GM13977 (cell line): ENCODE measurements at regions not wholly inside any gene's neighbourhood (a gene's known extent, or its start where the extent isn't known, plus 50 kb on each side); places are given as distances from the start of the nearest gene placed in this dataset.

Experiments
- DNase-seq: peaks from one replicate; pipeline ENCODE4 v3.0.0; 2012; ENCODE audit warnings: low spot score
- in situ Hi-C: fragments of 300-500 bp; cut with MboI; formaldehyde crosslinking; loops from one replicate; pipeline ENCODE4 v1.12.0; 2022; ENCODE audit warnings: low sequenced_read_pairs, low pct_unique_long_range_greater_than_20kb, mixed read lengths, inconsistent platforms; ENCODE audit not compliant: unreplicated experiment
- TF ChIP-seq, protein P1 (sequence below): IDR thresholded peaks from 2 replicates; pipeline ENCODE4 v1.5.1; 2012; ENCODE audit warnings: mild to moderate bottlenecking, control low read depth; ENCODE audit not compliant: insufficient read depth; ENCODE audit errors: extremely low read depth, missing control alignments

GRCh38 chr13:89227356-89227755, 1556.2 kb downstream of the SLITRK5 start:
- in situ Hi-C loops, result no loop called here
- DNase-seq, result no peak
- TF ChIP-seq, protein P1, sequence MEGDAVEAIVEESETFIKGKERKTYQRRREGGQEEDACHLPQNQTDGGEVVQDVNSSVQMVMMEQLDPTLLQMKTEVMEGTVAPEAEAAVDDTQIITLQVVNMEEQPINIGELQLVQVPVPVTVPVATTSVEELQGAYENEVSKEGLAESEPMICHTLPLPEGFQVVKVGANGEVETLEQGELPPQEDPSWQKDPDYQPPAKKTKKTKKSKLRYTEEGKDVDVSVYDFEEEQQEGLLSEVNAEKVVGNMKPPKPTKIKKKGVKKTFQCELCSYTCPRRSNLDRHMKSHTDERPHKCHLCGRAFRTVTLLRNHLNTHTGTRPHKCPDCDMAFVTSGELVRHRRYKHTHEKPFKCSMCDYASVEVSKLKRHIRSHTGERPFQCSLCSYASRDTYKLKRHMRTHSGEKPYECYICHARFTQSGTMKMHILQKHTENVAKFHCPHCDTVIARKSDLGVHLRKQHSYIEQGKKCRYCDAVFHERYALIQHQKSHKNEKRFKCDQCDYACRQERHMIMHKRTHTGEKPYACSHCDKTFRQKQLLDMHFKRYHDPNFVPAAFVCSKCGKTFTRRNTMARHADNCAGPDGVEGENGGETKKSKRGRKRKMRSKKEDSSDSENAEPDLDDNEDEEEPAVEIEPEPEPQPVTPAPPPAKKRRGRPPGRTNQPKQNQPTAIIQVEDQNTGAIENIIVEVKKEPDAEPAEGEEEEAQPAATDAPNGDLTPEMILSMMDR, result no peak

- no peak for DNase-seq
- in situ Hi-C loops, result no loop called here
- TF ChIP-seq, protein P1, result no peak
Observed at GRCh38 chr13:89238496-89238895, 1567.3 kb downstream of the SLITRK5 start.

GRCh38 chr13:89239361-89240127, 1568.4 kb downstream of the SLITRK5 start:
- in situ Hi-C loops, result no loop called here
- TF ChIP-seq, protein P1, result no peak
- no peak for DNase-seq

- in situ Hi-C loops, result no loop called here
Observed at GRCh38 chr13:89255844-89256406, 1584.8 kb downstream of the SLITRK5 start.

GRCh38 chr13:89267734-89268133, 1596.6 kb downstream of the SLITRK5 start:
- no peak for DNase-seq
- TF ChIP-seq, protein P1, result no peak
- in situ Hi-C loops, result no loop called here

More at GRCh38 chr13:89255844-89256406, 1584.8 kb downstream of the SLITRK5 start:
- TF ChIP-seq, protein P1, result no peak
- no peak for DNase-seq

DNA sequence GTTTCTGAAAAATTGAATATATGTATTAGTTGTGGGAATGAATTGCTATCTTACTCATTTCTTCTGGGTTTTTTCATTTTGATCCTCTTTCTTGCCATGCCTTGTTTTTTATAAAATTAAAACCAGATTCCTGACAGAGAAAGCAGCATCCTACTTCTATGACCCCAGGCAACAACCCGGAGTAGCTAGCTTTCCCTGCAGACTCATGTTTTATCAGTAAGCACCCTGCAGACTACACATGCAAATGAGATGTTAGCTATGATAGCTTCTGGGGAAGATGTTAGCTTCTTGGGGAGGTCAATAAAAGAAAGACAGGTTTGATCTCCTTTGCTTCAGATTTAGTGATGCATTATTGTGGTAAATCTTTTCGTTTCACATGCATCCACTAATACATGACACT, 1598.6 kb downstream of the SLITRK5 start:
- TF ChIP-seq, protein P1, result no peak
- in situ Hi-C loops, result no loop called here
- DNase-seq, result no peak

DNA sequence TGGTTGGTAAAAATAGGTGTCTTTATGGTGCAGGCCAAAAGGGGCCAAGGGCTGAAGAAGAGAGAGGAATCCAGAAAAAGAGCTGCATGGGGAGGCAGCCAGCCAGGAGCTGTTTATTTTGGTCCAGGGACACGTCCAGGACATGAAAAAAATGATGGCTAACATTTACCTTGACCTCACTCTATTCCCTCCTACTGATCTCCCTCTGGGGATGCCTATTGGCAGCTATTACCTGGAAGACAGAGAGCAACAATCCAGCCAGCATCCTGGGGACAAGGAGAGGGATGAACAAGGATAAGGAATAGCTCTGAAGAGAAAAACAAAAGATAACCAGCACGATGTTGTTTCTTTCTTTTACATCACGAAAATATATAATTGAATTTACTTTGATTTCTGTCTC, 1599.6 kb downstream of the SLITRK5 start:
- DNase-seq, result no peak
- TF ChIP-seq, protein P1, result no peak
- in situ Hi-C loops, result no loop called here
